Ovary (tissue), 3 donors: ENCODE measurements at regions not wholly inside any gene's neighbourhood (a gene's known extent, or its start where the extent isn't known, plus 50 kb on each side); places are given as distances from the start of the nearest gene placed in this dataset.

Source experiments
- EP300 ChIP-seq: sonication (generic); formaldehyde crosslinking; IDR thresholded peaks from one replicate; pipeline ENCODE4 v1.6.1; 2017; ENCODE audit warnings: antibody characterized with exemption
- POLR2A ChIP-seq: fragments of 450-650 bp; IDR thresholded peaks from one replicate; pipeline ENCODE4 v1.6.1; 2017; ENCODE audit warnings: antibody characterized with exemption, mild to moderate bottlenecking, moderate library complexity
- TF ChIP-seq, protein P1 (sequence below), 3 donors: fragments of 450-650 bp in 2 of 3; fragments of 200-600 bp in 1 of 3; IDR thresholded peaks; one replicate each; pipeline versions ENCODE4 v1.5.1 to v1.8.0; 2016 to 2022; ENCODE audit warnings: antibody characterized with exemption in 3 of 3, mild to moderate bottlenecking in 1 of 3
- donor health status: DM: no; HTN: no; CAD: no.

DNA sequence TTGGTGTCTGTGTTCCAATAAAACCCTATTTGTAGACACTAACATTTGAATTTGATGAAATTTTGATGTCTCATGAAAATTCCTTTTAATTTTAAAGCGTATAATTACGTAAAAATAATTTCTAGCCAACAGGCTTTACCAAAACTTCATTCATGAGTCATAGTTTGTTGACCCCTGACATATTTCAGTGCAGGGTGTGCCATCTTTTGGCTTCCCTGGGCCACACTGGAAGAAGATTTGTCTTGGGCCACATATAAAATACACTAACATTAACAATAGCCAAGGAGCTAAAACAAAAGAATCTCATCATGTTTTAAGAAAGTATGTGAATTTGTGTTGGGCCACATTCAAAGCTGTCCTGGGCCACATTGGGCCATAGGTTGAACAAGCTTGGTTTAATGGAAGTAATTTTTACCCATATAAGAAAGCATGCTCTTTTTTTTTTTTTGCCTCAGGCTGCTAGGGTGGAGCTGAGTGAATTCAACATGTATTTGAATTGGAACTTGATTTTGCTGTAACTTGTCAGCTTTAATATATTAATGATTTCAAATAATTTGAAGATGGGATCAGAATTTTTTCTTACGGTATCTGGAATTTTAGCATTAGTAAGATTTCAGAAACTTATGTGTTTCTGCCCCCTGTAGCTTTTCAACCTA is 267.7 kb upstream of the RGS18 start:
- TF ChIP-seq, protein P1, sequence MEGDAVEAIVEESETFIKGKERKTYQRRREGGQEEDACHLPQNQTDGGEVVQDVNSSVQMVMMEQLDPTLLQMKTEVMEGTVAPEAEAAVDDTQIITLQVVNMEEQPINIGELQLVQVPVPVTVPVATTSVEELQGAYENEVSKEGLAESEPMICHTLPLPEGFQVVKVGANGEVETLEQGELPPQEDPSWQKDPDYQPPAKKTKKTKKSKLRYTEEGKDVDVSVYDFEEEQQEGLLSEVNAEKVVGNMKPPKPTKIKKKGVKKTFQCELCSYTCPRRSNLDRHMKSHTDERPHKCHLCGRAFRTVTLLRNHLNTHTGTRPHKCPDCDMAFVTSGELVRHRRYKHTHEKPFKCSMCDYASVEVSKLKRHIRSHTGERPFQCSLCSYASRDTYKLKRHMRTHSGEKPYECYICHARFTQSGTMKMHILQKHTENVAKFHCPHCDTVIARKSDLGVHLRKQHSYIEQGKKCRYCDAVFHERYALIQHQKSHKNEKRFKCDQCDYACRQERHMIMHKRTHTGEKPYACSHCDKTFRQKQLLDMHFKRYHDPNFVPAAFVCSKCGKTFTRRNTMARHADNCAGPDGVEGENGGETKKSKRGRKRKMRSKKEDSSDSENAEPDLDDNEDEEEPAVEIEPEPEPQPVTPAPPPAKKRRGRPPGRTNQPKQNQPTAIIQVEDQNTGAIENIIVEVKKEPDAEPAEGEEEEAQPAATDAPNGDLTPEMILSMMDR (IDR thresholded peaks at IDR 0.05), result no peak
- TF ChIP-seq POLR2A, result no peak
- TF ChIP-seq EP300, result no peak
